Right ventricle myocardium inferior (tissue), 1 donor: ENCODE measurements at regions not wholly inside any gene's neighbourhood (a gene's known extent, or its start where the extent isn't known, plus 50 kb on each side); places are given as distances from the start of the nearest gene placed in this dataset.

ENCODE experiments used
- ATAC-seq: fragments of 200-7000 bp; cut with Tn5 transposase; one replicate; pipeline ENCODE4 v1.9.1; 2020; ENCODE audit warnings: mild to moderate bottlenecking, moderate library complexity
- DNase-seq: peaks from one replicate; pipeline ENCODE4 v3.0.0; 2021; ENCODE audit errors: missing footprints
- intact Hi-C: fragments of 100-400 bp; cut with DNase I; formaldehyde crosslinking; loops from one replicate; pipeline ENCODE4 v1.11.0; 2022
- donor health status: DM: no; HTN: yes; CAD: no; lungs with severe emphysema.

DNA sequence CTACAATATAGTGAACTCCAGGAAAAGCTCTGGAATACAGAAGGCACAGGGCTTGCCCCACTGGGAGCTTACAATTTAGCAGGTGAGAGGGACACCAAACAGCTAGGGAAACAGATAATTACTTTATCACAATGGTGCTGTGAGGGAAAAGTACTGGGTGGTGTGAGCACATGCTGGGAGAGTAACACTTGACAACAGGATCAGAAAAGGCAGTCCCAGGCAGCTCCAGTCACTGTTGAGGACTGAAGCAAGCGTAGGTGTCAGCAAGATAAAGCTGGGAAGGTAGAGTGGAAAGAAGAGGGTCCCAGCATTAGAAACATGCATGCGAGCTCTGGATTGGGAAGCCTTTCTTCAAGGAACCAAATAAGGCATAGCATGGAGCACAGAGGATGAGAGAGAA is 296.0 kb downstream of the ATPSCKMT start:
- DNase-seq (no peak), ATAC-seq (no peak)
- intact Hi-C loops: no loop called here

DNA sequence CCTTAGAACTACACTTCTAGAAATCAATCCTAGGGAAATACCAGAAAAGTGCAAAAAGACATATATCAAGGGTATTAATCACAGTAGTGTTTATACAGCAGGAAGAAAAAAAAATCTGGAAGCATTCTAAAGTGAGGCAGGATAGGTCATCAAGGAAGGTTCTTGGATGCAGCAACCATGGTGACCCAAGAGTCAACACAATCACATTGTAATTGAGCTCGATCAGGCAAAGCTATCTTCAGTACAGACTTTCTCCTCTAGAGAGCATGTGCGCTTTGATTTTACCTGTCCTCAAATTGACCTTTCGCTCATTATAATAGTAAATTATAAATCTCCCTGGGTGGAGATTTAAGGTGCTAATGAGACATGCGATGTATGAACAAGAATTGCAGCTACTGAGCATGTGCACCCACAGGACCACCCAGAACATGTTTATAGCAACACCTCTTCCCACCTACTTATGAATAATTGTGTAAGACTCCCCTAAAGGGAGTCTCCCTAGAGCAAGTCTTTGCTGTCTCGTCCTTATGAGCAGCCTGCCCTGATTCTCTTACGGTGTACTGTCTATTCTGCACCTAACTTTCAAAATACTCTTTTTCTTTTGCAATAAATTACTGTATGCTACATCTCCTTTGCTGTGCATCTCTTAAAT is 297.7 kb downstream of the ATPSCKMT start:
- intact Hi-C loops: no loop called here
- no peak for ATAC-seq
- no peak for DNase-seq

DNA sequence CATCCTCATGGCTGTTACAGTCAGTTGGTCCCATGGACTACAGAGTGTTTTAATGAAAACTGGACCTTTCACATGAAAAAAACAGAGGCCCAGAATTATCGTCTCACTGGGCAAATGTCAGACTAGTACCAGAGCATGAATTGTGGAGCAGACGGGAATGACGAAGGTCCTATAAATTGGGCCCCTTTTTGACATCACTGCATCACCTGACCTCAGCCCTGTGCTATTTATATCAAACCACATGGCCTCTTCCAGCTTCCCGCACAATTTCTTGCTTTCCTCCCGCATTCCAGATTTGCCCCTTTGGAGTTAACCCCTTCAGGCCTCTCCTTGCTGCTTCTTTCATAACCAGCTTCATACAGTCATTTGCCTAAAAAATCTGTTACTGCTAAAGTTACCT is 301.7 kb downstream of the ATPSCKMT start:
- DNase-seq (no peak), ATAC-seq (no peak)
- intact Hi-C loops: no loop called here

DNA sequence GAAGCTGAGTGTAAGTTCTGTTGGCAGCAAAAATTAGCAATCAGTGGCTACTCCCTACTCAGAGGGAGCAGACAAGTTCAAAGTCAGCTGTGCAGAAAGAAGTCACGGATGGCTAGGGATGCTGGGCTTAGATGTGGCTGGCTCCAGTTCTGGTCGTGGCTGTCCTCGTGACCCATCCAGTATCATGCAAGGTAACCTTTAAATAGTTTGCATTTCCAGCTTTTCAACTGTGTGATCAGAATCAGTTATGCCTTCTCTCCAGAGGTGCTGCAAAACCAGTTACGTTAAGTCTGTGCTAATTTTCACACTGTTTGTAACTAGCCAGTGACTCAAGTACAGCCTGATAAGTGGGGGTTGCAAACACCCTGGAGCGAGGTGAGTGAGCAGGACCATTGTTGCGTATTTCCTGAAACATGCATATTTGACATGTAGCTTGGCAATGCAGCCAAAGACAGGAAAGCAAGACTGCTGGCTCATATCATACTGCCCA is 302.4 kb downstream of the ATPSCKMT start:
- DNase-seq (no peak), ATAC-seq (no peak)
- intact Hi-C loops: no loop called here

DNA sequence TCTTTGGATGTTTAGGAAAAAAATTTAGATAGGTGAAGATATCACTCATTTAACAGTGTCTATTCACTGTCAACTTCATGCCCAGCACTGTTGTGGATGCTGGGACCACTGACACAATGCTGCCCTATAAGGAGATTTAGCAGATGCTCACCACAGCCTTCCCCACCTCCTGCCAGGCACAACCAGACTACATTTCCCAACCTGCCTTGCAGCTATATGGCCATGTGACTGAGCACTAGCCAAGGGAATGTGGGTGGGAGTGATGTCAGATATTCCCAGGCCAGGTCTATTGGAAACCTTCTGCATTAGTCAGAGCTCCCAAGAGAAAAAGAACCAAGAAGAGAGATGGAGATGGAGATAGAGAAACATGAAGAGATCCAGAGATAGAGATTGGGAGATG is 302.6 kb upstream of the TAS2R1 start:
- intact Hi-C loops: no loop called here
- no peak for DNase-seq
- no peak for ATAC-seq

DNA sequence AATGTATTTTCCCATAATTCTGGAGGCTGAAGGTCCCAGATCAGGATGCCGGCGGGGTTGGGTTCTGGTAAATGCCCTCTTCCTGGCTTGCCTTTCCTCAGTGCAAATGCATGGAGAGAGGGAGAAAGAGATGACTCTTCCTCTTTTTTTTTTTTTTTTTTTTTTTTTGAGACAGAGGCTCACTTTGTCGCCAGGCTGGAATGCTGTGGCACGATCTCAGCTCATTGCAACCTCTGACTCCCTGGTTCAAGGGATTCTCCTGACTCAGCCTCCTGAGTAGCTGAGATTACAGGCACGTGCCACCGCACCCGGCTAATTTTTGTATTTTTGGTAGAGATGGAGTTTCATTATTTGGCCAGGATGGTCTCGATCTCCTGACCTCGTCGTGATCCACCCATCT is 300.0 kb upstream of the TAS2R1 start:
- intact Hi-C loops: no loop called here
- no peak for ATAC-seq
- DNase-seq: no peak

DNA sequence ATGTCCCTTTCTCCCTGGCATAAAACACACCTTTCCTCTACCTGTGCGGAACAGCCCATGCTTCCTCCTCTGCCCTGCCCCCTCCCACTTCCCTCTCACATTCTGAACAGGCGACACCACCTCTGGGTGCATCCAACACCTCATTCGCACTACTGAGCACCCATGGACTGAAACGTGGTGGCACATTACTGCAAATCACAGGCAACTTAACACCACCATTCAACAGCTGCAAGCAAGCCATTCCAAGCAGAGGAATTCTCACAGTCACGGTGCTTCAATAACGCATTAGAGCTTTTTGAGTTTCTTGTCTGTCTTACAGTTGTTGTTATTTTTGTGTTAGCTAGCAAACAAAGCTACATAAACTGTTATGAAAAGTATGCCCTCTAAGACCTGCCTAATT is 298.2 kb upstream of the TAS2R1 start:
- intact Hi-C loops: no loop called here
- ATAC-seq (no peak), DNase-seq (no peak)

DNA sequence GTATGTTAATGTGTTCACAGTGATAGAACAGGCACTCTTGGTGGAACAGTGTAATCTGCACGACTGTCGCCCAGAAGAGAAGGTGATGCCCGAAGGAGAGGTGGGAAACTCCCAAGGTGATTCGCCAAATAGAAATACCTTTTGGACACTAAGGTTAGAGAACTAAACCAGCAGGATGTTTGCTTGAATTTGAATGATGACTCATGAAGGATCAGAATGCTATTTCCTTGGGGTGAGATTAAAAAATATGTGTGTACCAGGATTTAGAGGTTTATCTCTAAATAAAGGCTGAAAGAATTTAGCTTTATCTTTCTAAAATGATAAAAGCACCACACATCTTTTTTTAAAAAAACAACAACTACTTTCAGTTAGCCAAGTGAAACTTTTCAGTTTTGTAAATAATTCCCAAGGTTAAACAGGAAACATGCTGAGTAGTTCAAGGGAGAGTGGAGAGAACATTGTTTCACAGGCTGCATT is 297.4 kb upstream of the TAS2R1 start:
- intact Hi-C loops: no loop called here
- DNase-seq (no peak), ATAC-seq (no peak)

DNA sequence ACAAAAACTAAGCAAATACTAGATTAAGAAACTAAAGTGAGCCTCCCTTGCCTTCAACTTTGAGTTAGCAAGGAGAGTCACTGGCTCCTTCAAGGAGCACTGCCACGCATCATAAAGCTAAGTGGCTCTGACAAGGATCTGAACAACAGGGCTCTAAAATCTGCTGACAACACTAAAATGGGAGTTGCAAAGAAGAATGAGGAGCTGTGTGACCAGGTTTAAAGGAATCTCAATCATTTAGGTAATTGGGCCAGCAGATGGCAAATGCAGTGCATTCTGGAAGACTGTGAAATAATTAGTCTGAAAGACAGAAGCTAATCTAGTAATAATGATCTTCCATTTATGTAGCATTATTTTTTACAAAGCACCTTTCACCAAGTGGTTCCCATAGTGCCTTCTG is 297.0 kb upstream of the TAS2R1 start:
- ATAC-seq: no peak
- no peak for DNase-seq

DNA sequence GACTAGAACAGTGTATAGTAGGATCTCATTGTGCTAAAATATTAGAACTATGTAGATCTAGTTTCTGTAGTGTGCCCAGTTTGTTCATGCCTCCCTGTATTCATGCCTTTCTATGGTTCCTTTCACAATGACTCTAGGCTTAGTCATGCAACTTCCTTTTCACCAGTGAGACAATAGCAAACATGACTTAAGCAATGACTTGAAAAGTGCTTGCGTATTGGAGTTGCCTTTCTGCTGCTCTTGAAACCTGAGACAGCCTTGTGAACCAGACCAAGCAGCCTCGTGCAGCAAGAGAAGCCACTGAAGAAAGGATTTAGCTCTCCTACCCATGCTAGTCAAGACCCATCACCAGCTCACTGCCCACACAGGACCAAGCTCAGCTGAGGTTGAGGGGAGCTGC is 294.5 kb upstream of the TAS2R1 start:
- no peak for DNase-seq

More for the DNA sequence above, 297.0 kb upstream of the TAS2R1 start:
- intact Hi-C loops: no loop called here

DNA sequence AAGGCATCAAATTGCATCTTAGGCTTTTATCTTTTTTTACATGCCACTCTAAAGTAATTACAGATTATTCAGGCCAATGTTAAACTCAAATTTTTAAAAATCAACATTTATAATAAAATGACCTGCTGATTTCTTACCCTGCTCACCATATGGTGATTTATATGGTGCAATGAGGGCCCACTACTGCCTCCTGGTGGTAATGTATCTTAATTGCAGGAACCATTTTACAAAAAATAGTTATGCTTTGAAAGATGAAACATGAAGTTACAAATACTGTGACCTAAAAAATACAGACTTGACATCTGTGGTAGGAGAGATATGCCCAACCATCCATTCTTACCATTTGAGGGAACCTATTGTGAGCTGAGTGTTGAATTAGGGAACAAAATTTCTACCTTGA is 292.6 kb upstream of the TAS2R1 start:
- intact Hi-C loops: no loop called here
- ATAC-seq (no peak), DNase-seq (no peak)

More for the DNA sequence above, 294.5 kb upstream of the TAS2R1 start:
- no peak for ATAC-seq
- intact Hi-C loops: no loop called here

DNA sequence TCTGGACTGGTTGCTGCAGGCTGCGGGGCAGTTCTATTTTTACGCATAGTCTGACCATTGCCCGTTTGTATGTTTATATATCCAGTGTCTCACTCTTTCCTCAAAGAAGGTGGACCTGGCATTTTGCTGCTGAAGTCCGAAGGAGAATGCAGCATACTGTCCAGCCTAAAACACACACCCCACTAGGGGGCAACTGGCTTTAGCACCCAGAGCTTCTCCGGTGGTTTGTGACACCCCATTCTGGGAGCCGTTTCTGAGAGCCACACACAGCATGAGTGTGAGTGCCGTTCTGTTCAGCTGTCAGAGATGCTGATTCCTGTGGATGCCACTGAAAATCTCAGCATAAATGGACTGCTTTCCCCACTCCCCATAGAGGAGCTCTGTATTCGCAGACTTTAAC is 290.5 kb upstream of the TAS2R1 start:
- no peak for ATAC-seq
- intact Hi-C loops: no loop called here
- DNase-seq: no peak

DNA sequence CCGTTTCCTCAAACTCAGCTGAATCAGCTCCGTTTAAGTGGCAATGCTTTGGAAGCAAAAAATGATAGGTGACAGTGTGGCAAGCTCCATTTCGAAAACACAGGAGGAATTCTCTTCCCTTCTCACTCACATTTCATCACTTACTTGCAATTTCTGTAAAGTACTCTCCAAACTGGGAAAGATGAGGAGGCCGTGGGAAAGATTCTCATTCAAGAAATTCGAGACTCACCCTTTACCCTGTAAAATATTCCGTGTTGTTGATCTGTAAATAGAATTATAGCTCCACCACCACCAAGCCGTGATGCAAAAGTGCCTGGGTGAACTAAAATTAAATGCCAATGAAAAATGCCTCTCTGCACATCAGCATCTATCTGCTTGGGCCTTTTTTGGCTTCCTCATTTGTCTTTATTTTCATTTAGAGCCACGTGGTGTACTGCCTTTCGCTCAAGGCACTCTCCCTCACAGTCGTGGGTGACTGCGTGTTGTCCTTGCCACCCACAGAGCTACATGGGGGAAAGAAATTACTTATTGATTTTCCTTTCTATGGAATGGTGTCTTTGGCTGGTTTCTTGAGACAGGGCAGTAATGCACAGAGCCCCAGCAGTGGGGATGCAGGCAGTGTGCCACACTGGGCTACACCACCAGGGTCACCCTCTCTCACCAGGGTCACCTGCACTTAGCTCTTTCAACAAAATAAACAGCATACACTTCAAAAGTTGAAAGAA is 289.3 kb upstream of the TAS2R1 start:
- intact Hi-C loops: no loop called here
- no peak for ATAC-seq

DNA sequence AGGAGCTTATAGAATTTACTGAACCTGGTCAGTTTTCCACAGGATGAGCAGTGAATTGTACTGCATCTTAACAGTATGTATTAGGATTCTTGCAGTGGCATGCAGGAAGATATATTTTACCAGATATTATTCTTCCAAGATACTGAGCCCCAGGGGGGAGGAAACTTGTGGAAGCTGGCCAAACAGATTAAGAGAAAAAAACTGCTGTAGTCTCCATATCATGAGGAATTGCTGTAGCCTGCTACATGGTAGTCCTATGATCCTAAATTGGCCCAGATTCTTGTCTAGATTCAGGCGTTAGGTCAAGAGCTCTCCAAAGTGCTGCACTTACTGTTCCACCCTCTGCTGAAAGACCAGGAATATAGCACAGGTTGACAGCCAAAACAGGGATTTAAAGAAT is 275.5 kb upstream of the TAS2R1 start:
- ATAC-seq: no peak

More for the DNA sequence above, 289.3 kb upstream of the TAS2R1 start:
- no peak for DNase-seq

DNA sequence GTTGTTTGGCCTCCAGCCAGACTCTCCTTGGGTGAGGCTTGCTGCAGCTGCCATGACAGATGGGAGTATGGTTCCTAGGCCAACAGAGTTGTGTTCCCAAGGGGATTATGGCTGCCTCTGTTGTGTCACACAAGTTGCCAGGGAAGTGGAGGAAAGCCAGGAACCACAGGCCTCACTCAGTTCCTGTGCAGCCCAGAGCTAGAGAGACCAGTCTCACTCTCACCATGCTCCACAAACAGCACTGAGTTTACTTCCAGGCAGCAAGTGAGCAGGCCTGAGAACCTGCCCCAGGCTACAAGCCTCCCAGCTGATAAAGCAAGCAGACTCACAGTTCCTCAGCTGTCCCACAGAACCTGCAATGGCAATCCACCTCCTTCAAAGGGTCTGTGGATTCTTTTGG is 273.6 kb upstream of the TAS2R1 start:
- ATAC-seq (no peak), DNase-seq (no peak)
- intact Hi-C loops: no loop called here

More for the DNA sequence above, 275.5 kb upstream of the TAS2R1 start:
- no peak for DNase-seq
- intact Hi-C loops: no loop called here

DNA sequence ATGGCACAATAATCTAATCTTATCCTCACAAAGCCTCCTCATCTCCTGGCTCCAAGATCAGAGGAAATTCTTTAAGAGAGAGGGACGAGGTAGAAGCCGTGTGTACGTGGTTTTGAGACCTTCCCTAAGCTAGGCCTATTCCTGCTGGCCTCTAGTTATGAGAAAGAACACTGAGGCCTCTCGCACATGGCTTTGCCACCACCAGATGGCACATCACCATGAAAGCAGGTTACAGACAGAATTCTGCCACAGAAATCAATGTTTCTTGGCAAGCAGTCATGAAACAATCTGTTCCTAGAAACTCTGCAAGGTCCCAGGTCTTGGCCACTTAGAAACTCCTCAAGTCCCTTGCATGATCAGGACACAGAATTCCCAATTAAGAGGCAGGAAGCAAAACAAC is 268.2 kb upstream of the TAS2R1 start:
- ATAC-seq (no peak), DNase-seq (no peak)
- intact Hi-C loops: no loop called here

DNA sequence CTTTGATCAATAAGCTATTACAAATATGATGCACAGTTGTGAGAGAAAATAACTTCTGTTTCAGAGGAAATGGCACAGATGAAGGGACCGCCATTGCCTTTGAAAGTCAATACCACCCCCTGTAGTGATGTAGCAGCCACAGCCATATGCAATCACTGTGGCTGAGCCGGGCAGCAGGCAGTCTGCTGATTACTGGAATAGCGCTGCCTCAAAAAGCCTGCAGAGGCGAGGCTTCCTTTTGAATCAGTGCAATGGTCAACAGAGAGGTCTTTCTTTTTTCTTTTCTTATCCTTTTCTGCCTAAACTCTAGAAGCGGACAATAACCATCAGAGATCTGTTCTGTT is 265.1 kb upstream of the TAS2R1 start:
- DNase-seq (no peak), ATAC-seq (no peak)
- intact Hi-C loops: no loop called here

DNA sequence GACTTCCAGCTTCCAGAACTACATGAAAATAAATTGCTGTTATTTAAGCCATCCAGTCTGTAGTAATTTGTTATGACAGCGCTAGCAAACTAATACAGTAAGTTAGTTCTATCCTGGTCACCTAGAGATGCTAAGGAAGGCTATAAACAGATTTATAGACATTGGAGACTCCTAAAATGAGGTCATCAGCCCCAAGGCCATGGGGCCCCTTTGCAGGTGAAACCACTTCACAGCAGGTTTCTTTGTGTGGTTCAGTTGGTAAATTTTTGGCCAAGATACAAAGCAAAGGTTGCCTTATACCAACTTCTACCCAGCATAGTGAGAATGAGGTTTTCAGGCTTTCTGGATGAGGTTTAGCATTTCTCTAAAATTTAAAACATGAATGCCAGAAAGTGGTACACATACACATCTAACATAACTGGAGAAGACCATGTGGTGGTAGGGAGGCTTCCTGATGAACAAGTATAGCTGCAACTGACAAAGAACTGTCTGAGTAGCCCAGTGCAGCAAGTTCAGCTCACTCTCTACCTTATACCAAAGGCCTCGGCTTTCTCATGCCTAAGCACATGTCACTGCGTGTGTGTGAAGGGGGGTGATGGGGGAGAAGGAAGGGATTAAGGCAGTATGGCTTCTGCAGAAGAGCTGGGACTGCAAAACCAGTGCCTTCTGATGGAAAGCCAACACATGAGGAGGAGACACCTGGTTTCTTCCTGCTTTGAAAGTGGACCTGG is 264.6 kb upstream of the TAS2R1 start:
- intact Hi-C loops: no loop called here
- no peak for ATAC-seq
- DNase-seq: no peak

DNA sequence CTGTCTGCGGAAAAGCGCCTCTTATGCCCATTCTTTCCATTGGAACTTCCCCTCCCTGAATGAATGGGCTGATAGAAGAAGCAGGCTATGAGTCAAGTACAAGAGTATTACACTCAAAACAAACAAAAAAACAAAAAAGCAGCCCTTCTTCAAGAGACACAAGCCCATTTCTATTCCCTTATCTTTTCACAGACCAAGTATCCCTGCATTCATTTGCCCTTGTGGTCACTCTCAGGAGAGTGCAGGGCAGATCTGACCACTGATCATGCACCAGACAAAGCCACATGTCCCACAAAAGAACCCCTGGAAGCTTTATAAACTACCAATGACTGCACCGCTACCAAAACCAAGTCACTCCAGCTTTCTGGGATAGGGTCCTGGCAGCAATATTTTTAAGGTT is 262.5 kb upstream of the TAS2R1 start:
- no peak for DNase-seq
- no peak for ATAC-seq
- intact Hi-C loops: no loop called here

DNA sequence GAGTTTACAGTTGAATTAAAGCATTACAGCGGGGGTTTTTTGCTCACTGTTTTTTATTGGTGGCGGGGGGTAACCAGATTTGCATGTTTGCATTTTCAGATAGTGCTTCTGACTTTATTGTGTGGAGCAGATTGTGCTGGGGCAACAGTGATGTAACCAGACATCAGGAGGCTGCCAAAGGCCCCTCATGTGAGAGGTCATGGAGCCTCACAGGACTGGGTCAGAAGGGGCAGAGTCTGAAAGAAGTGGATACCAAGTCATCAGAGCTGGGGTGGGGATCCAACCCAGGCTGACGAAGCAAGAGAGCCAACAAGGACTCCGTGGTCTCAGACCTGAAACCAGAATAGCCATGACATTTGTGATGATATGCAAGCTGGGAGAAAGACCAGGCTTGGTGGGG is 259.4 kb upstream of the TAS2R1 start:
- ATAC-seq (no peak), DNase-seq (no peak)
- intact Hi-C loops: no loop called here
